ENCODE measurements at regions not wholly inside any gene's neighbourhood (a gene's known extent, or its start where the extent isn't known, plus 50 kb on each side); places are given as distances from the start of the nearest gene placed in this dataset.

DNA sequence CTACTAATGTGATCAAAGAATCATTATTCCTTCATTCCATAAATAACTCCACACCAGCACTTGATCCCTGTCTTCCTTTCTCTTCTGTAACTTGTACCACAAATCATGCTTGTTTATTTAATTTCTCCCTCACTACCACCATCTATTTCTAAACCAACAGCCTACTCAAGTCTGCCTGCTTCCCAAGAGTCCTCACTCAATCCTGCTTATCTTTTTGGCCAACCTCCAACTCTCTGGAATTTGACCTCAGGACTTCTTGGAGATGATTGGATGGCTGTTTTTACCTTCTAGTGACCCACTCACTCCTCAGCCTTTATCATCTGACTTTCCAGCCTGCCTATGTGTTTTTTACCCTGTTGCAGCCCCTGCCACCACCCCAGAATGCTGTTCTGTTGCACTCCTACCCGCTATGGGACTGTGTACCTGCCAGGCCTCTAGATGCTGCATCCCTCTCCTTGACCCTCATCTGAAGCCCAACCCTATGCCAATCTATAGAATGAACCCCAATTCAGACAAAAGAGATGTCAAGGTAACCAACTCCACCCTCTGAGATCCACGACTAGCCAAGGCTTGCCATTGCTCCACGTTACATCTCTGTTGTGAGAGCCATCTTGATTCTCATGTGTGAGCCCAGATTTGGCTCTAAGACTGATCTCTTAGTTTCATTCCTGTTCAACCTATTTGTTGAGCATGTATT, 150.2 kb upstream of the PLEKHG7 start:
- DNase-seq: no peak

DNA sequence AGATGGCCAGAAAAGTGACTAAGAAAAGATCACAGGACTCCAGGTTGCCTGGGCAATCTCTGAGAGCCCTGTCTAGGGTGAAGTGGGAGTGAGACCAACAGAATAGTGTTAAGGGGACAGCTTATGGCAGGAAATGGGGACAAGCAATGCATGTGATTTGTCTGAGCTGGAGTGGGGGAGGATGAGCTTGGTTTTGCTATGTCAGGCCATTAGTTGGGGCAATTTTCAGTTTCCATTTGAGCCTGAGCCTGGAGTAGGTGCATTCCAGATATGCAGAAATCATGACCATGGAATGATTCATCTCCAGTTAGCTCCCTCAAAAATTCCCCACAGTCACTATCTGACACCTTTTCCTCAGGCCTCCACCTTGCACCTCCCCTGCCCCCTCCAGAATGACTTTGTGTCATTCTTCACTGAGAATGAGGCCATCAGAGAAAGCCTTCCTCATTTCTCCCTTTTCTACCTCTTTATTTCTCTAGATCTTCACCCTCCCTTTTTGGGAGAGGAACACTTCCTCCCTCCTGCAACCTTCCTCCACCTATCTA, 150.9 kb upstream of the PLEKHG7 start:
- peak; percentile 76 for DNase-seq

DNA sequence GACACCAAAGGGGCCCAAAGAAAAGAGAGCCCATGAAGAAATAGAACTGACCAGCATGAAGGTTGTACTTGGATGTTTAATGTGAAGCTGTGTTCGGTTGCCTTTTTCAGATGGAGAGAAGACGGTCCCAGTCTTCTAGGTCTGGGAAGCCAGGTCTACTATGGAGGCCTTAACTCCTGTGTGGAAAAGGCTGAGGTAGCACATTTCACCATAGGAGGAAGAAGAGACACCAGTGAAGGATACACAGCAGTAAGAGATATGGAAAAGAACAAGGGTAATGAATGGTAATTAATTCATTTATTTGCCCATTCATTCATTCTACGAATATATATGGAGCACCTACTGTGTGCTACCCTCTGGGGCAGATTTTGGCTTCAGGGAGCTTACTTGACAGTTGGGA, 151.6 kb upstream of the PLEKHG7 start:
- no peak for DNase-seq

DNA sequence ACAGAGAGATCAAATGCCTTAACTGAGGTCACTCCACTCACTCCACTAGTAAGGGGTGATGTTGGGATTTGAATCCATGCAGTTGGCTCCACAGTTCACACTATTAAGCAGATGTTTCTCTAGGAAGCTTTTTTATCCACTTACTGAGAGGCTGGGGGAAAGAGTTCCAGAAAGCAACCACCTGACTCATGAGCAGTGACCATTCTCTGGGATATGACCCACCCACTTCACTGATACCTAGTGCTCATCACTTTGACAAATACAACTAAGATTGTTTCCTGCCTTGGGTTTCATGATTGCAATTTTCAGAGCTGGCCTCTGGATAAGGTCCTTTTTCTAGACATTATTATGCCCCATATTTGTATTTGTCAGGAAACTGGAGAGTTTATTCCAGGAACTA, 152.1 kb upstream of the PLEKHG7 start:
- no peak for DNase-seq

DNA sequence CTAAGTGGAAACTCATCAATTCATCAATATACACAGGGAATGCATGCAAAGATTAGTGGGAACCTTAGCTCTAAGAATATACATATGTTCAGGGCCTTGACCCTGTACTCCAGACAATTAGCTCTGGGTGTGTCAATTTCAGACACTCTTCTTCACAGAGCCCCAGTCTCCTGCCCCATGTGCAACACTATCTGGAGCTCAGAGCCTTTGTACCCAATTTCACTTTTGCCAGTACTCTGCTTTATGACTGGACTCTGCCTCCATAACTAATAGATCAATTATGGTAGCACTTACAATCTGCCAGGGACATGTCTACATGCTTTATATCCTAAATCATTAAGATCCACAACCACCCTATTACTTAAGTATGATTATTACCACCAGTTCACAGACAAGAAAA, 152.5 kb upstream of the PLEKHG7 start:
- no peak for DNase-seq

DNA sequence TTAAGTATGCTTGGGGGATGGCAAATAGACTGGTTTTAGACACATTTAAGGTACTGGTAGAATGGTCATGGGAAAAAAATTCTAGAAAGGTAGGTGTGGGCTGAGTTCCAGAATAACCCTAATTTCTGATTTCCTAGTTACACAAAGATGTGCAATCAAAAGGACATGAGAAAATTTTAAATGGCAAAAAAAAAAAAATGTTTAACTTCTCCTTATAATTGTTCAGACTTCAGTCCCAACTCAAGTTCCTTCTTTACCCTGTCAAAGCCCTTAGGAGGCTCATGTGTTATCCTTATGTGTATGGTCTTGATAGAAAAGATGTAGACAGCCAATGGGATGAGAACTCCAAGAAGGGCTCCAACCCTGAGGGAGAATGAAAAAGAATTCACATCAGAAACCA, 153.3 kb upstream of the PLEKHG7 start:
- no peak for DNase-seq

DNA sequence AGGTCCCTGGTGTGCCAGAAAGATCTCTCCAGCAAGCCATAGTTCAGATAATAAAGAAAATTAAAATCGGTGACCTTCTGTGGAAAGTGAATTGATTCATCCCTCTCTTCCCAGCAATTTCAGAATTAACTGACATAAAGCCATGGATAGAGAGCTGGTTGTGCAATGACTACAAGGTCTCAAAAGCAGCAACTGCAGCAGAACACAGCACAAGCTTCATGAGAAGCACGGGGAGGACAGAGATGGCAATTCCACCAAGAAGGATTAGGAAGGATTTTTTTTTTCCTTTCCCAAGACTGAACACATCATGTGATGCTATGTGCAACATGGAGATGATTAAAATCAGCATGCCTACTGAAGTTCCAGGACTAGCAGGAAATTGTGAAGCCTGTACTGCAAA, 154.9 kb upstream of the PLEKHG7 start:
- no peak for DNase-seq

DNA sequence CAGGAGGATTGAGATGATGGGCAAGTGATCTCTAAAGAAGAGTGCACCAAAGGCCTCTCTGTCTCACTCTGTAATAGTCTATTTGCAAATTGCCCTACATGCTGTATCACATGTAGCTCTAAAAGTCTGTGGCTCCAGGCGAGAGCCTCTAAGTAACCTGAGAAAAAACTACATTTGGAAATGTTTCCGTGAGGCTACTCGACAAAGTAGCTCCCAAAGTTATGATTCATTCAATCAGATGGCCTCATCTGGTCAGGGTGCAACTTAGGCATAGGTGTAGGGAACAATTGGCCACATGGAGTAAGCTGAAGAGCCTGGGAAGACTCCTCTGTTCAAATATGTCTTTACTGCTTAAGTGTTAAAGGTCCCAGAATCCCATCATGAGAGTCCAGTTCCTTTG, 155.4 kb upstream of the PLEKHG7 start:
- no peak for DNase-seq

DNA sequence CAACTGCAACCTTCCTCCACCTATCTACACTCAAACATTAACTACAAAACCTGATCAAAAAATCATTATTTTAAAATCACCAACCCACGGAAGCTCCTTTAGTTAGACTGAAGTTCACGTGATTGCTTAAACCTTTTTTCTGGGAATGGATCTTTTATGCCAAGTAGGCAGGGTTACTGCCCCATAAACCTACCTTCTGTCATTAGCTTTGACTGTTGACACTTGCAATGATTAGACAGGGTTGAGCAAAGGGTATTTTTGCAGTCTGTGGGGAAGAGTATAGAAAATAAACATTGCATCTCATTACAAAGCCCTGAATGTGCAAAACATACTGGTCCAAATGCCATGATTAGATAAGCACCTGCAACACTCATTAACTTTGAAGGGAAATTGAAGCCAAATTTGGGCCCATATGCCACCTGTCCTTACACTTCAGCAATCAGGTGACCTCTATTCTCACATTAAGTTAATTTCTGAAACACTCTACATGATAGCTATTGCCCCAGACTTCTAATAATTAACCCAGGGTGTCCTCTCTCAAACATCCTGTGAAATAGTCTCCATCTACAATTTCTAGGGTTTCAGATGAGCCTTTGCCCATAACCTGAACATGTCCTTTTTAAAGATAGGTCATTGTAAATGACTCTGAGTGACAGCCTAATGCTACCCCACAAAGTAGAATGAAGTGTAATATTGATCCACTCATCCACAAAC, 156.0 kb upstream of the PLEKHG7 start:
- no peak for DNase-seq

DNA sequence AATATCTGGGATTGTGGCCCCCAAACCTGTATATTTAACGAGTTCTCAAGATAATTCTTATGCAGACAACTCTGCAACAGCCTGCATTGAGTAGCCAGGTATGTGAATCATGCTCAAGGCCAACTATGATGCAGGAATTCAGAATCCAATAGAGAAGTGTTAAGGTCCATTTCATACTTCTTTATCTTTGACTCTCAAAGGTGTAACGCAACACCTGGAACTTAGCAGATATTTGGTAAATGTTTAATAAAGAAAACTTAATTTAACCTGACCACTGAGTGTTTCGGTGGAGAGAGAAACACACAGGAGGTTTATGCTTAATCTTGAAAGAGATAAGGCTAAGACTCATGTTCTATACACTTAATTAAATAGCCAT, 156.5 kb upstream of the PLEKHG7 start:
- no peak for DNase-seq

DNA sequence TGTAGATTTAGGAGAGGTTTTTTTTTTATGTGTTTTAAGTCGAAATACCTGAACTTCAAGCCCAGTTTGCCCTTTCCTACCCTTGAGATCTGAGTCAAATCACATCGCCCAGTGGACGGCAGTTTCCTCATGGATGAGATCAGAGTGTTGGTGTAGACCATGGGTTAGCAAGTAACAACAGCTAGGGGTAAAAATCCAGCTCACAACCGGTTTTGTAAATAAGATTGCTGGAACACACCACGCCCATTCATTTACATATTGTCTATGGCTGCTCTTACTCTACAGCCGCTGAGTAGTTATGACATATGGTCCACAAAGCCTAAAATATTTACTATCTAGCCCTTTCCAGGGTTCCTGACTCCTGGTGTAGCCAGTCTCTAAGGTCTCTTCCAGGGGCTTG, 158.5 kb upstream of the PLEKHG7 start:
- DNase-seq: no peak

DNA sequence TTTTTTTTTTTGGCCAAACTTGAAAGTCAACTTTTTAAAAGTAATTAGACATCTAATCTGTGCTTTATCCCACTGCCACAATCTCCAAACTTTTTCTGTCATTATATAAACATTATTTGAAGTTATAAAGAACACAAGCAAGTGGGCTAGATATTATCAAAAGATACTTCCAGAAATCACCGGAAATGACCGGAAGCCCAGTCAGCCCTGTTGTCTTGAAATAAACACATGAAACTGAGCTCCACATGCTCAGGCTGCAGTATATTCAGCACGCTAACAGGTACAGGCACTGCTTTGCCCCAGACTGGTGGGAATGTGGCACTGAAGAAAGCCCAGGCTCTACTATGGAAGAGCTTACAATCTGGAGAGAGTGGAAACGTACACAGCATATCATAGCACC, 158.9 kb upstream of the PLEKHG7 start:
- no peak for DNase-seq

DNA sequence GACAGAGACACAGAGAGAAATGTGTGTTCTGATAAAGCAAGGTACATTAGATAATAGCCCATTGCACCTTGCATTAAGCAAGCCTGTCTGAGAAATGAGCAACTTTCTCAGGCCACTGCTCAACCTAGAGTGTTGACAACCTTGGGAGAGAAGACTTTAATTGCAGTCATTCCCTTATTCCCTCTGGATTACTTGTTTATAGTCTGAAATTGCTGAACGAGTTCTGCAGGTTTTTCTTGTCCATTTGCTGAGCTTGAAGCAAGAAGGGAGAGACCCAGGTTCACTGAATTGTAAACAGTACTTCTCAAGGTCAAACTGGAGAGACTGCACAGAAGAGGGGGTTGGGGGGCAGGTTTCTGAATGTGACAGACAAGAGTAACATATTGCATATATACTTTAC, 159.4 kb upstream of the PLEKHG7 start:
- DNase-seq: no peak

DNA sequence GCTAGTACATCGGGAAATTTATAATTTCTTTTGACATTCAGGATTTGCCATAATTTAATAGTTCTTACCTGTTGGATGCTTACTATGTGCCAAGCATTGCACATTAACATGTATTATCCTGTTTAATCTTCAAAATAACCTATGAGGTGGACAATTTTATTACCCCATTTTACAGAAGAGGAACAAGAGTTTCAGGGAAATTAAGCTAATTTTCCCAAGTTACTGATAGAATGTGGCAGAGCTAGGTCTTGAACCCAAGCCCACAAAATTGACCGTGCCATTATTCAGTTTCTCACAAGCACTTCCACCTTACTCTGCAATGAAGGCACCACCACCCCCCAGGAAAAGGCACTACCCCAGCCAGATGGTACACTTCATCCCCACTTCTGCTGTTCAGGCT, 161.1 kb upstream of the PLEKHG7 start:
- no peak for DNase-seq

DNA sequence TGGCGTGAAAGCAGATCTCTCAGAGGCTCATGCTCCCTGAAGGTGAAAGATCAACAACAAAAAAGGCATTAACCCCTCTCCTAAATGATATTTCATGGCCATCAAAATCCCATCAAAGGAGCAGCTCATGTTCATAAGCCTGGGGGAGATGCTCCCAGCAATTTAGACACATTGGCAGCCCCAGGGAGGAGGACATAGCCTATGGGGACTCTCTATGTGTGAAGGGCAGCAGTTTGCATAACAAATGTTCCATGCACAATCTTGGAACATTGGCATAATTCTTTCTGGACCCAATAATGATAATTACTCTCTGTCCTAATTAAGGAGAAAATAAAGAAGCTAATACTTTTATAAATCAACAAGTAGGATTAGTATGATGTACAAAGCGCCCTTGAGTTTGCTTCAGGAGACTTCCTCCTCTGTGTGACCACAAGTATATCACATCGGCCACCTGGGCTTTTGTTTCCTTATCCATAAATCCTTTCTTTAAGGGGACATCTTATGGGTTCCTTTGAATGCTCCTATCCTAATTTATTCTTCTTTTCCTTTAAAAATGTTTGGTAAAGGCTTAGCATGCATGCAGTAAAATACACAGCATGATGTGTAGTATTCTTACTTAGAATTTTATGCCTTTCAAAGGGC, 161.9 kb upstream of the PLEKHG7 start:
- DNase-seq: no peak

DNA sequence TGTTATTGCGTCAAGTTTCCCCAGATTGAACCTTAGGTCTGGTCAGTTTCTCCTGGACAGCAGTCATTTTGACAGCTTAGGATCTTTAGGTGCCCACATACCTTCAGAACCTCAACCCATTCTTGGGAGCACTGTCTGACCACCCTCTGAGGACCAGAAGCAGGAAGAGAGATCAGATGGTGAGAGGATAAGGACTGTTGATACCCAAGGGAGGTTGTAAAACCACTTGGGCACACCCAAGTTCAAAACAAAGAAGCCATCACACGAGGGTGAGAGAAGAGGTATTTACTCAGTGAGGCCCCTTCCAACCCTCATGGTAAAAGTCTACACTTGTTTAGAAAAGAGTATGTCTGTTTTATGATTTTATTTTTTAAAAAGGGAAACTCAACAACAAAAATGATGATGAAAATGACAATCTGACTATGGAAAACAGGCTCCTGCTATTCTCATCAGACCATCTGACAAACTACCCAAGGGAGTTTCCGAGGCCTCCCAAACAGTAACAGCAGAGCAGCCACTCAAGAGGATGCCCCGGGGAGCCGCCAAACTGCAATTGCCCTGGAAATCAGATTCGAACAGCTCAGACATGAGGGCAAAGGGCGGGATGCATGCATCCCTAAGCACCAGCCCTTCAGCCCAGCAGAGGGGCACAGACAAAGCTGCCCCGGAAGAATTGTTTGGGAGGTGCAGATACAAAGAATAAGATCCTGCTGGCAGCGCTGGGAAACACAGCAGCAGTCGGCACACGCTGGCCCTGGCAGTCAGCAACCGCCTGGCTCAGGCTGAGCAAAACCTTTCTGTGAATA, 162.6 kb upstream of the PLEKHG7 start:
- DNase-seq: peak; percentile 56

DNA sequence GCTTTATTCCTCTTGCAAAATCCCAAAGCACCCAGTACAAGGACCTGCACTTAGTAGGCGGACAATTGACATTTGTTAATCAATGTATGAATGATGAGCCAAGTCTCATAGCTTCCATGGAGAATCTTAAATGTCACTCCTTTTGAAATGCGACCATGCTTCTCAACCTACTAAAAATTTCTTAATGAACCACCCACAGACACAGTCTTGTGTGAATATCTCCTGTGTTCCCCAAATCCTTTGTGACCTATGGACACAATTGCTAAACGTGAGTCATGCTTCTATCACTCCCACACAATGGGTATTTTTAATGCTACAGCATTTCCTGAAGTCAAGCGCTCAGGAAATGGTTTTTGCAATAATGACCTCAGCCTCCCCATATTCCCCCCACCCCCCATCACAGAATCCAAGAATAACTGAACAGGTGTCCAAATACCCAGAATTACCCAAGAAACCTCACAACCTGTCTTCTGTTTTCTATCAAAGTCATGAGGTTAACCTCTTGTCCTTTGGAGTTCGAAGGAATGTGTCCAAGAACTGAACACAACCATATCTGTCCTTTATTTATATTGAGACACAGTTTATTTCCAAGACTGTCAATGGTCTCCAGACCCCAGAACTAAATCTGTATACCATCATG, 163.6 kb upstream of the PLEKHG7 start:
- DNase-seq: peak; percentile 66

DNA sequence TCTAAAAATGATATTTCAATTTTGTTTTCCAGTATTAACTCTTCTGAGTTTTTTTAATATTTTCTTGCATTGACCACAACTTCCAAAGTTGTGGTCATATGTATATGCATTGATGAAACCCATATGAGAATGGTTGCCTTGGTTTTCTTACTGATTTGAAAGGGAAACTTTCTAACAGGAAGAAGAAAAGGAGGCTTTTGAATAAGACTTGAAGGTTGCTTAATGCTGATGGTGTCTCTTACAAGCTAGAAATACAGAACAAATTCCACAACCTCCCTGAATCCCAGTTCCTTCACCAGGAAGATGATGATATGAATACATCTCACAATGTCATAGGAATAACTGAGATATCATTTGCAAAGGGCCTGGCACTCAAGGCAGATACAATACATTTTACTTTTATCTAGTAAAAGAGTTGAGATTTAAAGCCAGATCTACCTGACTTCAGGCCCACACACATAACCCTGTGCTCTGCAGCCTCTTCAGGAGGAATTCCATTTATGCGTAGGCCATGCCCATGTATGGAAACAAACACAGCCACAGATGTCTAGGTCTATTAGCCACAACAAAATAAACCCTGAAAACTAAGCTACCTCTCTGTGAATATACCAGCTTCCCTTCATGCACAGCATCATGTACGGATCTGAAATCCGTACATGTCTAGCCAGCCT, 165.4 kb upstream of the PLEKHG7 start:
- no peak for DNase-seq

DNA sequence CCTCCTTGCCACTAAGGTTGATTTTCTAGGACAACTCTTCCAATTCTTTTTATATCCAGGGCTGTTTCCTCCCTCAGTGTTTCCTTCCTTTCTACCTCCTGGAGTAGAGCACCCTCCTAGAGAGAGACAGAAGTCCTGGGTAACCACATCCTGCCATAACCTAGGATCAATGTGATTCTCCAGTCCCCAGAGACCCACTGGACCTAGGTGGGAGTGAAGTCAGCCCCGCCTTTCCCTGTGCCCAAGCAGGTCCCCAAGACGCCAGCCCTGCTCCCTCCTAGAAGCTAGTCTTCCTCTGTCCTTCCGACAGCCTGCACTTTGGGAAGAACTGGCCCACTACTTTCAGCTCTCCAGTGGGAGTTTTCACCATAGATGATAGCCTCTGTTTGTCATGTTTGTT, 166.8 kb upstream of the PLEKHG7 start:
- no peak for DNase-seq

DNA sequence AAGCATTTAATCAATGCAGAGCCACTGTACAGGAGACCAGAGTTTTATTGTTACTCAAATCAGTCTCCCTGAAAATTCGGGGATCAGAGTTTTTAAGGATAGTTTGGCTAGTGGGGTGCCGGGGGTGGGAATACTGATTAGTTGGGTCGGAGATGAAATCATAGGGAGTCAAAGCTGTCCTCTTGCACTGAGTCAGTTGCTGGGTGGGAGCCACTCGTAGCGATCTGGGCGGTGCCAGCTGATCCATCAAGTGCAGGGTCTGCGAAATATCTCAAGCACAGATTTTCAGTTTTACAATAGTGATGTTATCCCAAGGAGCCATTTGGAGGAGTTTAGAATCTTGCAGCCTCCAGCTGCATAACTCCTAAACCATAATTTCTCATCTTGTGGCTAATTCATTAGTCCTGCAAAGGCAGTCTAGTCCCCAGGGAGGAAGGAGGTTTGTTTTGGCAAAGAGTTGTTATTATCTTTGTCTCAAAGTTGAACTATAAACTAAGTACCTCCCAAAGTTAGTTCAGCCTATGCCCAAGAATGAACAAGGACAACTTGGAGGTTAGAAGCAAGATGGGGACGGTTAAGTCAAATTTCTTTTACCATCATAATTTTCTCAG, 169.4 kb upstream of the PLEKHG7 start:
- DNase-seq: no peak

DNA sequence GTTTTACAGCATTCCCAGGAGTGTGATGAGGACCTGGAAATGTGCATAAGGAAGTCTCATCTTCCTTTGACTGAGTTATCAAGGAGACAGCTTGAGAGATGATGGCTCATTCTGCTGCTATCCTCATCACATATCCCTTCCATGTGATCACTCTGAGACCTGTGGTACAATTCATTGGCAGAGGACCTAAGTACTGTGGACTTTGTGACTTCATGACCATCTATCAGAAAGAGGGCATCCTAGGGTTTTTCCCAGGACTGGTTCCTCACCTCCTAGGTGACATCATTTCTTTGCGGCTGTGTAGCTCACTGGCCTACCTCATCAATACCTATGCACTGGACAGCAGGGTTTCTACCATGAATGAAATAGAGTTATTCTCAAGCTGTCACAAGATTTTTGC, 172.1 kb upstream of the PLEKHG7 start:
- DNase-seq: no peak

DNA sequence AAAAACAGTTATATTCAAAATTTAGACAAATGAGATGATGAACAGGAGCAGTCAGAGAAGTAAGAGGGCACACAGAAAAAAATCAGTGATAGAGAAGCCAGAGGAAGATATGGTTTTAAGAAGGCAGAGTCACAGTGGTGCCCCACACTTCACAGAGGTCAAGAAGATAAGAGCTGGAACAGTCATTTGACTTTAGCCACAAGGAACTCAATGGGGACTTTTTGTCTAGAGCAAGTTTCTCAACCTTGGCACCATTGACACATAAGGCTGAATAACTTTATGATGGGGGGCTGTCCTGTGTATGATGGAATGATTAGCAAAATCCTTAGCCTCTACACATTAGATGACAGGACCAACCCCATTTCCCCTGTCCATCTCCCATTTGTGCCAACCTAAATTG, 172.8 kb upstream of the PLEKHG7 start:
- no peak for DNase-seq

Data from activated CD4-positive, alpha-beta T cell treated with anti-CD3 and anti-CD28 coated beads, Interleukin-2, Interleukin-6, amounts not matched to agents 100 ng/mL and 50 ng/mL, durations not matched to agents 16 hours and 8 hours (primary cell).